Stomach (tissue), 8 donors: ENCODE measurements at regions not wholly inside any gene's neighbourhood (a gene's known extent, or its start where the extent isn't known, plus 50 kb on each side); places are given as distances from the start of the nearest gene placed in this dataset.

Experiments
- DNase-seq, 2 donors: peaks; one replicate each; pipeline versions ENCODE4 v3.0.0 to v3.0.0-alpha.2; 2013 to 2019
- H3K27ac ChIP-seq, 5 donors: fragments of 200-600 bp in 4 of 5; sonication (generic) in 4 of 5; one replicate each; pipeline ENCODE4 v1.5.1; 2013 to 2019; ENCODE audit warnings: mild to moderate bottlenecking in 1 of 5, moderate library complexity in 1 of 5
- H3K27me3 ChIP-seq, 3 donors: fragments of 200-600 bp; sonication (generic); one replicate each; pipeline ENCODE4 v1.5.1; 2017 to 2019; ENCODE audit warnings: mixed run types in 1 of 3
- H3K36me3 ChIP-seq, 4 donors: fragments of 200-600 bp; sonication (generic); 1 replicate in 3 of 4; 2 replicates in 1 of 4; pipeline ENCODE4 v1.5.1; 2016 to 2019
- H3K4me1 ChIP-seq, 4 donors: fragments of 200-600 bp; sonication (generic); one replicate each; pipeline ENCODE4 v1.5.1; 2016 to 2019
- H3K4me3 ChIP-seq, 4 donors: fragments of 200-600 bp; sonication (generic) in 3 of 4; one replicate each; pipeline ENCODE4 v1.5.1; 2016 to 2019; ENCODE audit warnings: mild to moderate bottlenecking in 1 of 4
- H3K9me3 ChIP-seq, 4 donors: fragments of 200-600 bp; sonication (generic); one replicate each; pipeline ENCODE4 v1.5.1; 2016 to 2019
- EP300 ChIP-seq: sonication (generic); formaldehyde crosslinking; IDR thresholded peaks from one replicate; pipeline ENCODE4 v1.6.1; 2017; ENCODE audit warnings: antibody characterized with exemption
- POLR2A ChIP-seq, 4 donors: fragments of 450-650 bp; IDR thresholded peaks; one replicate each; pipeline ENCODE4 v1.6.1; 2016; ENCODE audit warnings: antibody characterized with exemption in 4 of 4, control low read depth in 2 of 4, mild to moderate bottlenecking in 1 of 4, moderate library complexity in 1 of 4
- POLR2AphosphoS5 ChIP-seq, 3 donors: sonication (generic); formaldehyde crosslinking; IDR thresholded peaks; one replicate each; pipeline ENCODE4 v1.6.1; 2016; ENCODE audit warnings: antibody characterized with exemption in 3 of 3
- WGBS, 5 donors: extraction: QIAGEN DNeasy Blood & Tissue Kit in 3 of 5; methylation state at CpG; one replicate each; pipeline versions ENCODE4 v1.1.5 to v1.1.7; 2013 to 2018; 5-methylcytosine and 5-hydroxymethylcytosine counted together
- intact Hi-C: fragments of 100-400 bp; cut with DNase I; formaldehyde crosslinking; loops from one replicate; pipeline ENCODE4 v1.15.1; 2023; ENCODE audit warnings: low total_unique reads
- TF ChIP-seq, protein P1 (sequence below), 7 experiments: fragments of 450-650 bp in 4 of 7; fragments of 200-600 bp in 3 of 7; sonication (generic) in 3 of 7; IDR thresholded peaks; one replicate each; pipeline ENCODE4 v1.5.1; 2016 to 2019; ENCODE audit warnings: antibody characterized with exemption in 7 of 7, control low read depth in 2 of 7, mild to moderate bottlenecking in 1 of 7
- donor health status: healthy with polysubstance abuse.
- donor health status: Bipolar disorder and iron deficiency.
- donor health status: healthy.

DNA sequence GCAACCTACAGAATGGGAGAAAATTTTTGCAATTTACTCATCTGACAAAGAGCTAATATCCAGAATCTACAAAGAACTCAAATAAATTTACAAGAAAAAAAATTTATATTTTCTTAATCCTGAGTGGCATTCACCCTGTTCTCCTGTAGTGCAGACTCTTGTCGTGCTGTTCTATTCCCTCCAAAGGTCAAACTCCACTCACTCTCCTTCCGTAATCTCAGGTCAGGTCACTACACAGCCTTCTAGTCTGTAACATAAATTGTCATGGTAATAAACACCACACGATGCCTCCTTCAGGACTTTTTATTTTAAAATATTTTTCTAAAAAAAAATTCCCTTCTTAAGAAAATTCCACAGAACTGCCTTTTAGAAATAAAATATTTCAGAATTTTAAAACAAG lies 417.9 kb upstream of the GCFC2 start:
- no peak for DNase-seq
- no peak overlapping the region for H3K27ac ChIP-seq
- H3K9me3 ChIP-seq, result no peaks in the 10 kb centered on the region
- no peaks in the 10 kb centered on the region for H3K4me1 ChIP-seq
- H3K27me3 ChIP-seq, result no peaks in the 10 kb centered on the region
- intact Hi-C loops, result no loop called here
- H3K36me3 ChIP-seq, result no peaks in the 10 kb centered on the region
- 32 to 49% (median 38%) methylated on average over 3 of the region's 3 CpGs for WGBS, 5 donors
- H3K4me3 ChIP-seq, result no peak overlapping the region
- TF ChIP-seq POLR2AphosphoS5 (IDR thresholded peaks at IDR 0.05), result no peak
- no peak for TF ChIP-seq EP300
- TF ChIP-seq POLR2A (IDR thresholded peaks at IDR 0.05), result no peak
- TF ChIP-seq, protein P1, sequence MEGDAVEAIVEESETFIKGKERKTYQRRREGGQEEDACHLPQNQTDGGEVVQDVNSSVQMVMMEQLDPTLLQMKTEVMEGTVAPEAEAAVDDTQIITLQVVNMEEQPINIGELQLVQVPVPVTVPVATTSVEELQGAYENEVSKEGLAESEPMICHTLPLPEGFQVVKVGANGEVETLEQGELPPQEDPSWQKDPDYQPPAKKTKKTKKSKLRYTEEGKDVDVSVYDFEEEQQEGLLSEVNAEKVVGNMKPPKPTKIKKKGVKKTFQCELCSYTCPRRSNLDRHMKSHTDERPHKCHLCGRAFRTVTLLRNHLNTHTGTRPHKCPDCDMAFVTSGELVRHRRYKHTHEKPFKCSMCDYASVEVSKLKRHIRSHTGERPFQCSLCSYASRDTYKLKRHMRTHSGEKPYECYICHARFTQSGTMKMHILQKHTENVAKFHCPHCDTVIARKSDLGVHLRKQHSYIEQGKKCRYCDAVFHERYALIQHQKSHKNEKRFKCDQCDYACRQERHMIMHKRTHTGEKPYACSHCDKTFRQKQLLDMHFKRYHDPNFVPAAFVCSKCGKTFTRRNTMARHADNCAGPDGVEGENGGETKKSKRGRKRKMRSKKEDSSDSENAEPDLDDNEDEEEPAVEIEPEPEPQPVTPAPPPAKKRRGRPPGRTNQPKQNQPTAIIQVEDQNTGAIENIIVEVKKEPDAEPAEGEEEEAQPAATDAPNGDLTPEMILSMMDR (IDR thresholded peaks at IDR 0.05), result no peak

DNA sequence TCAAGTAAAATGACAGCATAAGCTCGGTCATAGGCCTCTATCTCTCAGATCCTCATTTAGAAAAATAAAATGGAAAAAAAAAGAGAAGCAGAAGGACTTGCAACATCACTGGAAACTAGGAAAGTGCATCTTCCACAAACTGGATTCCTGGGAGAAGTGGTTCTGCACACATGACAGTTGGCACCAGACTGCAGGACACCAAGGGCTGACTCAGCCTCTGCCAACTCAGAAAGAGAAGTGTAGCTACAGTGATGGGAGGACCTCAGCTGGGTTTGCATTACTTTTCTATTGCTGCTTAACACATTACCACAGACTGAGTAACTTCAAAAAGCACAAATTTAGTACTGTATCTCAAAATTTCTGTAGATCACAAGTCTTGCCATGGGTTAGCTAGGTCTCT lies 409.5 kb upstream of the GCFC2 start:
- Histone ChIP-seq H3K36me3 (no peaks in the 10 kb centered on the region), H3K4me3 (no peak overlapping the region), H3K27me3 (no peaks in the 10 kb centered on the region), H3K9me3 (peaks cover 0 to 7% (median 0%) of the 10 kb centered on the region in 4 donors), H3K4me1 (no peaks in the 10 kb centered on the region), H3K27ac (no peak overlapping the region)
- DNase-seq, result no peak
- WGBS, 5 donors, result 45 to 73% (median 61%) methylated on average over 1 of the region's 1 CpG
- TF ChIP-seq POLR2A (IDR thresholded peaks at IDR 0.05) (no peak), EP300 (no peak), POLR2AphosphoS5 (IDR thresholded peaks at IDR 0.05) (no peak)
- TF ChIP-seq, protein P1 (IDR thresholded peaks at IDR 0.05), result no peak
- intact Hi-C loops, result no loop called here

GRCh38 chr2:76089683-76090082 lies 379.0 kb upstream of the GCFC2 start:
- H3K4me1 ChIP-seq, result no peaks in the 10 kb centered on the region
- no peak overlapping the region for H3K4me3 ChIP-seq
- intact Hi-C loops, result no loop called here
- DNase-seq, result no peak
- no peaks in the 10 kb centered on the region for H3K27me3 ChIP-seq
- H3K36me3 ChIP-seq, result no peaks in the 10 kb centered on the region
- no peak overlapping the region for H3K27ac ChIP-seq
- TF ChIP-seq, protein P1 (IDR thresholded peaks at IDR 0.05), result no peak
- TF ChIP-seq POLR2AphosphoS5 (IDR thresholded peaks at IDR 0.05), result no peak
- TF ChIP-seq POLR2A (IDR thresholded peaks at IDR 0.05), result no peak
- TF ChIP-seq EP300, result no peak
- peaks cover 0 to 4% (median 0%) of the 10 kb centered on the region in 4 donors for H3K9me3 ChIP-seq

DNA sequence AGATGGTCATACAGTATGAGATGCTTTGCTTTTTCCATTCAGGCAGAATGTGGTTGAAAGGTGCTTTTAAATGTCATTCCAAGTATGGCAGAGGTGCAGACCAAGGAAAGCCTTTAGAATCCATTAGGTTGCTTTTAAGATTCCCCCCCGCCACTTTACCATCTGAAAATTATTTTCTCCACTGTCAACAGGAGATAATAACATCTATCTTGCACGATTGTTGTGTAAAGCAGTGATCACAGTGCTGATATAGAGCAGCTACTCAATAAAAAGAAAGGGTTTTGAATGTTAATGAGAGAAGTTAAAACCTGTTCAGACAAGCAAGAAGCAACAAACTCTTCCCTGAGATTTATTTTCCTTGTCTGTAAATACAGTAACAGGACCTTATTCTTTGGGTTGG lies 372.5 kb upstream of the GCFC2 start:
- WGBS, 5 donors, result 9 to 52% (median 24%) methylated on average over 2 of the region's 2 CpGs
- Histone ChIP-seq H3K9me3 (no peaks in the 10 kb centered on the region), H3K27ac (no peak overlapping the region), H3K4me1 (no peaks in the 10 kb centered on the region), H3K36me3 (no peaks in the 10 kb centered on the region), H3K27me3 (no peaks in the 10 kb centered on the region), H3K4me3 (no peak overlapping the region)
- no peak for TF ChIP-seq EP300
- no peak for TF ChIP-seq POLR2AphosphoS5 (IDR thresholded peaks at IDR 0.05)
- intact Hi-C loops, result no loop called here
- DNase-seq, result no peak

- Histone ChIP-seq H3K4me3 (no peak overlapping the region), H3K27me3 (no peaks in the 10 kb centered on the region), H3K4me1 (no peaks in the 10 kb centered on the region), H3K27ac (no peak overlapping the region), H3K36me3 (no peaks in the 10 kb centered on the region), H3K9me3 (no peaks in the 10 kb centered on the region)
- DNase-seq, result no peak
- intact Hi-C loops, result no loop called here
- no peak for TF ChIP-seq POLR2A (IDR thresholded peaks at IDR 0.05)
- TF ChIP-seq EP300, result no peak
- TF ChIP-seq POLR2AphosphoS5 (IDR thresholded peaks at IDR 0.05), result no peak
- TF ChIP-seq, protein P1 (IDR thresholded peaks at IDR 0.05), result no peak
- 50 to 60% (median 58%) methylated on average over 3 of the region's 3 CpGs for WGBS, 5 donors
These were observed 371.8 kb upstream of the GCFC2 start for GRCh38 chr2:76082509-76082908.
